H9 (cell line): ENCODE measurements at regions not wholly inside any gene's neighbourhood (a gene's known extent, or its start where the extent isn't known, plus 50 kb on each side); places are given as distances from the start of the nearest gene placed in this dataset.

Source experiments
- DNase-seq: peaks from one replicate; pipeline ENCODE4 v3.0.0-alpha.2; 2017
- H2AFZ ChIP-seq: one replicate; pipeline ENCODE4 v1.6.1; 2013; ENCODE audit warnings: mild to moderate bottlenecking, low read length, control low read depth, moderate library complexity
- H2AK5ac ChIP-seq: 2 replicates; pipeline ENCODE4 v1.6.1; 2013; ENCODE audit warnings: low read length, control low read depth, mixed read lengths; ENCODE audit not compliant: insufficient read length
- H2BK120ac ChIP-seq: one replicate; pipeline ENCODE4 v1.6.1; 2013; ENCODE audit warnings: low read depth, mild to moderate bottlenecking, low read length, control low read depth, inconsistent platforms; ENCODE audit not compliant: poor library complexity, severe bottlenecking
- H2BK12ac ChIP-seq: 2 replicates; pipeline ENCODE4 v1.6.1; 2013; ENCODE audit warnings: low read length, control low read depth, mixed read lengths, low read depth; ENCODE audit not compliant: insufficient read length
- H2BK15ac ChIP-seq: 2 replicates; pipeline ENCODE4 v1.6.1; 2013; ENCODE audit warnings: low read depth, low read length, control low read depth
- H2BK20ac ChIP-seq: one replicate; pipeline ENCODE4 v1.6.1; 2013; ENCODE audit warnings: low read depth, mild to moderate bottlenecking, low read length, control low read depth, inconsistent platforms; ENCODE audit not compliant: poor library complexity, severe bottlenecking
- H2BK5ac ChIP-seq: 2 replicates; pipeline ENCODE4 v1.6.1; 2013; ENCODE audit warnings: low read length, control low read depth, mixed read lengths; ENCODE audit not compliant: insufficient read length
- H3K14ac ChIP-seq: 2 replicates; pipeline ENCODE4 v1.6.1; 2013; ENCODE audit warnings: low read length, control low read depth; ENCODE audit not compliant: insufficient read depth
- H3K18ac ChIP-seq: 2 replicates; pipeline ENCODE4 v1.6.1; 2013; ENCODE audit warnings: low read depth, mild to moderate bottlenecking, mixed read lengths, low read length, control low read depth; ENCODE audit not compliant: insufficient read length
- H3K23ac ChIP-seq: 2 replicates; pipeline ENCODE4 v1.6.1; 2013; ENCODE audit warnings: low read length, control low read depth, mixed read lengths, low read depth; ENCODE audit not compliant: insufficient read length
- H3K23me2 ChIP-seq: 2 replicates; pipeline ENCODE4 v1.6.1; 2013; ENCODE audit warnings: low read depth, mild to moderate bottlenecking, mixed read lengths, low read length, control low read depth; ENCODE audit not compliant: insufficient read length, poor library complexity, severe bottlenecking
- H3K27ac ChIP-seq: 2 replicates; pipeline ENCODE4 v1.5.1; 2013; ENCODE audit warnings: low read length, control low read depth, mixed read lengths, low read depth; ENCODE audit not compliant: insufficient read length
- H3K27me3 ChIP-seq: 2 replicates; pipeline ENCODE4 v1.6.1; 2013; ENCODE audit warnings: low read length, control low read depth, inconsistent platforms; ENCODE audit not compliant: insufficient read depth
- H3K4ac ChIP-seq: 2 replicates; pipeline ENCODE4 v1.6.1; 2013; ENCODE audit warnings: low read depth, mild to moderate bottlenecking, control low read depth, inconsistent platforms, low read length, moderate library complexity
- H3K4me1 ChIP-seq: 2 replicates; pipeline ENCODE4 v1.6.1; 2013; ENCODE audit warnings: low read length, control low read depth, inconsistent platforms; ENCODE audit not compliant: insufficient read depth
- H3K4me2 ChIP-seq: 2 replicates; pipeline ENCODE4 v1.6.1; 2013; ENCODE audit warnings: low read length, control low read depth, mixed read lengths; ENCODE audit not compliant: insufficient read length, insufficient read depth
- H3K56ac ChIP-seq: 2 replicates; pipeline ENCODE4 v1.6.1; 2013; ENCODE audit warnings: low read depth, mild to moderate bottlenecking, mixed read lengths, low read length, control low read depth; ENCODE audit not compliant: insufficient read length
- H3K79me1 ChIP-seq: 2 replicates; pipeline ENCODE4 v1.6.1; 2013; ENCODE audit warnings: low read depth, mild to moderate bottlenecking, moderate library complexity, low read length, control low read depth, inconsistent platforms; ENCODE audit not compliant: insufficient read depth, poor library complexity, severe bottlenecking
- H3K79me2 ChIP-seq: 2 replicates; pipeline ENCODE4 v1.6.1; 2013; ENCODE audit warnings: low read length, control low read depth, inconsistent platforms; ENCODE audit not compliant: insufficient read depth
- H3K9ac ChIP-seq: 2 replicates; pipeline ENCODE4 v1.6.1; 2013; ENCODE audit warnings: low read length, control low read depth, mixed read lengths; ENCODE audit not compliant: insufficient read length; ENCODE audit errors: extremely low read depth
- H3K9me3 ChIP-seq: one replicate; pipeline ENCODE4 v1.6.1; 2013; ENCODE audit warnings: low read depth, low read length, inconsistent platforms; ENCODE audit not compliant: control insufficient read depth
- H3T11ph ChIP-seq: one replicate; pipeline ENCODE4 v1.6.1; 2013; ENCODE audit warnings: mild to moderate bottlenecking, low read length, control low read depth, inconsistent platforms
- H4K20me1 ChIP-seq: one replicate; pipeline ENCODE4 v1.6.1; 2013; ENCODE audit not compliant: control insufficient read depth, insufficient read length, insufficient read depth
- H4K5ac ChIP-seq: 2 replicates; pipeline ENCODE4 v1.6.1; 2013; ENCODE audit warnings: low read depth, mild to moderate bottlenecking, mixed read lengths, low read length, control low read depth; ENCODE audit not compliant: insufficient read length
- H4K8ac ChIP-seq: replicated peaks from 2 replicates; pipeline ENCODE4 v1.6.1; 2013; ENCODE audit warnings: low read length, control low read depth, mixed read lengths, low read depth; ENCODE audit not compliant: insufficient read length
- H4K91ac ChIP-seq: 2 replicates; pipeline ENCODE4 v1.6.1; 2013; ENCODE audit warnings: low read depth, mild to moderate bottlenecking, moderate library complexity, mixed read lengths, low read length, control low read depth; ENCODE audit not compliant: insufficient read length
- H3K27ac Mint-ChIP-seq, 3 experiments: 2 replicates in 2 of 3; 3 replicates in 1 of 3; pipeline ENCODE4 v1.8.0; 2020 to 2021; ENCODE audit warnings: mixed read lengths in 3 of 3, mild to moderate bottlenecking in 1 of 3, moderate library complexity in 1 of 3
- H3K27me3 Mint-ChIP-seq: 2 replicates; pipeline ENCODE4 v1.8.0; 2021; ENCODE audit warnings: low read depth, mild to moderate bottlenecking, moderate library complexity, mixed read lengths
- H3K36me3 Mint-ChIP-seq, 3 experiments: 2 replicates in 2 of 3; 3 replicates in 1 of 3; pipeline ENCODE4 v1.8.0; 2020 to 2021; ENCODE audit warnings: low read depth in 3 of 3, mixed read lengths in 3 of 3; ENCODE audit not compliant: insufficient read depth in 1 of 3
- H3K4me1 Mint-ChIP-seq, 2 experiments: 2 replicates each; pipeline ENCODE4 v1.8.0; 2020; ENCODE audit warnings: mixed read lengths in 2 of 2
- H3K4me3 Mint-ChIP-seq, 2 experiments: 2 replicates in 1 of 2; 3 replicates in 1 of 2; pipeline ENCODE4 v1.8.0; 2020 to 2021; ENCODE audit warnings: mild to moderate bottlenecking in 2 of 2, mixed read lengths in 2 of 2, moderate library complexity in 1 of 2
- H3K9me3 Mint-ChIP-seq, 2 experiments: 2 replicates in 1 of 2; 3 replicates in 1 of 2; pipeline ENCODE4 v1.8.0; 2020; ENCODE audit warnings: mild to moderate bottlenecking in 2 of 2, mixed read lengths in 2 of 2, moderate library complexity in 1 of 2
- WGBS: extraction: QIAGEN DNeasy Blood & Tissue Kit; methylation state at CpG from one replicate; pipeline ENCODE4 v1.1.7; 2013; ENCODE audit warnings: missing lambda C conversion rate, low lambda C conversion rate, mixed read lengths; ENCODE audit not compliant: insufficient read length; ENCODE audit errors: extremely low coverage; 5-methylcytosine and 5-hydroxymethylcytosine counted together
- TF ChIP-seq, protein P1 (sequence below): fragments of 200-600 bp; sonication (generic); conservative IDR thresholded peaks from 3 replicates; pipeline ENCODE4 v1.8.0; 2021; ENCODE audit warnings: antibody characterized with exemption, mild to moderate bottlenecking

DNA sequence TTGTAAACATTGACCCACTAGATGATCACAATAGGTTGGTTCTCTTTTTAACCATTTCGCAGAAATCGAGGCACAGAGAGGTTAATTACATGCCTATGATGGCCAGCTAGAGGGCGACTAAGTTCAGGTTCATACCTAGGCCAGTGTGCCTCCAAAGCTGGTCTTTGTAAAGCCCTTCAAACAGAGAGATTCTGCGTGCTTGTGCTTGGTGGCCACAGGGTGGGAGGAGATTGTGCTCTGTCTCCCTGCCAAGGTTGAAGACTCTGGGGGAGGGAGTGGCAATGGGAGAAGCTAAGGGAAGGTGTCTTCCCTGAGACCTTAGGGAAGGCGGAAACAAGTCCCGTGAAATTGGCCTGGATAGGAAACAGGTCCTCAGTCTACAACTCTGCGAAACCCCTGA lies 59.1 kb upstream of the RBM15 start:
- peaks cover 3% of the 10 kb centered on the region in 2 experiments; a peak in 3 of 4 replicates for H3K4me1 Mint-ChIP-seq
- H3K23me2 ChIP-seq, result no peaks in the 10 kb centered on the region
- H4K5ac ChIP-seq, result no peak overlapping the region
- no peaks in the 10 kb centered on the region for H4K20me1 ChIP-seq
- no peaks in the 10 kb centered on the region for H3K79me2 ChIP-seq
- H2BK120ac ChIP-seq, result no peak overlapping the region
- no peak overlapping the region for H3T11ph ChIP-seq
- no peak overlapping the region for H2AFZ ChIP-seq
- H3K9me3 Mint-ChIP-seq, result no peaks in the 10 kb centered on the region
- no peaks in the 10 kb centered on the region for H3K36me3 Mint-ChIP-seq
- TF ChIP-seq, protein P1, sequence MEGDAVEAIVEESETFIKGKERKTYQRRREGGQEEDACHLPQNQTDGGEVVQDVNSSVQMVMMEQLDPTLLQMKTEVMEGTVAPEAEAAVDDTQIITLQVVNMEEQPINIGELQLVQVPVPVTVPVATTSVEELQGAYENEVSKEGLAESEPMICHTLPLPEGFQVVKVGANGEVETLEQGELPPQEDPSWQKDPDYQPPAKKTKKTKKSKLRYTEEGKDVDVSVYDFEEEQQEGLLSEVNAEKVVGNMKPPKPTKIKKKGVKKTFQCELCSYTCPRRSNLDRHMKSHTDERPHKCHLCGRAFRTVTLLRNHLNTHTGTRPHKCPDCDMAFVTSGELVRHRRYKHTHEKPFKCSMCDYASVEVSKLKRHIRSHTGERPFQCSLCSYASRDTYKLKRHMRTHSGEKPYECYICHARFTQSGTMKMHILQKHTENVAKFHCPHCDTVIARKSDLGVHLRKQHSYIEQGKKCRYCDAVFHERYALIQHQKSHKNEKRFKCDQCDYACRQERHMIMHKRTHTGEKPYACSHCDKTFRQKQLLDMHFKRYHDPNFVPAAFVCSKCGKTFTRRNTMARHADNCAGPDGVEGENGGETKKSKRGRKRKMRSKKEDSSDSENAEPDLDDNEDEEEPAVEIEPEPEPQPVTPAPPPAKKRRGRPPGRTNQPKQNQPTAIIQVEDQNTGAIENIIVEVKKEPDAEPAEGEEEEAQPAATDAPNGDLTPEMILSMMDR, result peak; percentile 30; the same call in 1 of the 3 replicates
- no peak overlapping the region for H4K8ac ChIP-seq
- H3K4me3 Mint-ChIP-seq, result no peak overlapping the region
- H2BK5ac ChIP-seq, result no peak overlapping the region
- peaks cover 4% of the 10 kb centered on the region for H3K27me3 Mint-ChIP-seq
- H3K18ac ChIP-seq, result no peak overlapping the region
- no peak overlapping the region for H3K4ac ChIP-seq
- H2BK15ac ChIP-seq, result no peak overlapping the region
- H4K91ac ChIP-seq, result no peak overlapping the region
- H3K56ac ChIP-seq, result no peak overlapping the region
- no peaks in the 10 kb centered on the region for H3K9me3 ChIP-seq
- no peak overlapping the region for H2BK12ac ChIP-seq
- H3K14ac ChIP-seq, result no peak overlapping the region
- no peak overlapping the region for H3K9ac ChIP-seq
- no peaks in the 10 kb centered on the region for H3K27me3 ChIP-seq
- H3K27ac ChIP-seq, result no peak overlapping the region
- H3K4me2 ChIP-seq, result no peak overlapping the region
- H3K23ac ChIP-seq, result no peak overlapping the region
- DNase-seq, result peak; percentile 45
- no peak overlapping the region for H2AK5ac ChIP-seq
- no peaks in the 10 kb centered on the region for H3K4me1 ChIP-seq
- no peak overlapping the region for H2BK20ac ChIP-seq
- no peak overlapping the region for H3K27ac Mint-ChIP-seq
- WGBS, result no CpG with 5 or more reads among the region's 7 CpGs
- H3K79me1 ChIP-seq, result no peaks in the 10 kb centered on the region
